ENCODE measurements at regions not wholly inside any gene's neighbourhood (a gene's known extent, or its start where the extent isn't known, plus 50 kb on each side); places are given as distances from the start of the nearest gene placed in this dataset.

DNA sequence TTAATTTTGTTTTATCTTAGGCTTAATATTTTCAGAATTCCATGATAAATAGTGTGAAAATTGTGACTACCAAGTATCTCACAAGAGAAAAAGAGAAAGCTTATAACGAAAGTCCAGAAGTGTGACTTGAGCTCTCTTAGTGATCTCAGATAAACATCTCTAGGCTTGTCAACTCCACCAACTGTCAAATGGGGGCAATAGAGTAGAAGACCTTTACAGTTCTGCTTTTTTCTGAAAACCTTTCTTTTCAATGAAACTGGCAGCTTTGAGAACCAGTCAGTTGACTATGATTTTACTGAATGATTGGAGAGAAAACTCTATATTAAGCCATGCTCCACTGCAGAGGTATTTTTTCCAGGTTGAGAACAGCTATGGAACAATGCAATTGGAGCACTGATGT lies 119.2 kb upstream of the TP63 start:
- TF ChIP-seq, protein P1, sequence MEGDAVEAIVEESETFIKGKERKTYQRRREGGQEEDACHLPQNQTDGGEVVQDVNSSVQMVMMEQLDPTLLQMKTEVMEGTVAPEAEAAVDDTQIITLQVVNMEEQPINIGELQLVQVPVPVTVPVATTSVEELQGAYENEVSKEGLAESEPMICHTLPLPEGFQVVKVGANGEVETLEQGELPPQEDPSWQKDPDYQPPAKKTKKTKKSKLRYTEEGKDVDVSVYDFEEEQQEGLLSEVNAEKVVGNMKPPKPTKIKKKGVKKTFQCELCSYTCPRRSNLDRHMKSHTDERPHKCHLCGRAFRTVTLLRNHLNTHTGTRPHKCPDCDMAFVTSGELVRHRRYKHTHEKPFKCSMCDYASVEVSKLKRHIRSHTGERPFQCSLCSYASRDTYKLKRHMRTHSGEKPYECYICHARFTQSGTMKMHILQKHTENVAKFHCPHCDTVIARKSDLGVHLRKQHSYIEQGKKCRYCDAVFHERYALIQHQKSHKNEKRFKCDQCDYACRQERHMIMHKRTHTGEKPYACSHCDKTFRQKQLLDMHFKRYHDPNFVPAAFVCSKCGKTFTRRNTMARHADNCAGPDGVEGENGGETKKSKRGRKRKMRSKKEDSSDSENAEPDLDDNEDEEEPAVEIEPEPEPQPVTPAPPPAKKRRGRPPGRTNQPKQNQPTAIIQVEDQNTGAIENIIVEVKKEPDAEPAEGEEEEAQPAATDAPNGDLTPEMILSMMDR (IDR thresholded peaks at IDR 0.05), result no peak
- no peaks in the 10 kb centered on the region for H3K9me3 Mint-ChIP-seq
- H3K27me3 Mint-ChIP-seq, result no peaks in the 10 kb centered on the region
- ATAC-seq (no peak), DNase-seq (no peak)
- POLR2A ChIA-PET, result no interaction called here
- intact Hi-C loops (cut with micrococcal nuclease), result no loop called here
- H3K4me3 Mint-ChIP-seq, result no peak overlapping the region
- H3K36me3 Mint-ChIP-seq (ENCODE audit: low read depth), result no peaks in the 10 kb centered on the region
- CTCF ChIA-PET, result no interaction called here
- no peak overlapping the region for H3K27ac Mint-ChIP-seq
- peaks cover 4% of the 10 kb centered on the region for H3K4me1 Mint-ChIP-seq (ENCODE audit: low read depth)

DNA sequence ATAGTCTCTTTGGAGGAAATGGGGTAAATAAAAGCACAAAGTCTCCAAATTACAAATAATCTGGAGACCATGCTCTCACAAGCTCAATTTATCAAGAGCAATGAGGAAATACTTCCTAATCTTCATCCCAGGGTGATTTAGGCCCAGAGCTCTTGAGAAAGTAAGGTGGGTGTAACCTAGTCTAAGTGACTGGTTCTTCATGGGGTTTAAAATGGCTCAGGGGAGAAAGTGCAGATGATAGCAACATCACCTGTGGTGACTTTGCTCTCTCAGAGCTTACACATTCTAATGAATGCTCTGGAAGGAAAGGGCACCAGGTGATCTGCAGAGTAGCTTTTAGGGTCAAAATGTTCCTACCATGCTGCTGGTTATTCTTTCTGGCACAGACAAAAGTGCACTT lies 118.4 kb upstream of the TP63 start:
- no peak for ATAC-seq
- Mint-ChIP-seq H3K36me3 (ENCODE audit: low read depth) (no peaks in the 10 kb centered on the region), H3K4me1 (ENCODE audit: low read depth) (peaks cover 4% of the 10 kb centered on the region), H3K27ac (no peak overlapping the region), H3K4me3 (no peak overlapping the region), H3K9me3 (peaks cover 4% of the 10 kb centered on the region), H3K27me3 (no peaks in the 10 kb centered on the region)
- CTCF ChIA-PET, result no interaction called here
- POLR2A ChIA-PET, result interaction anchor here (0.5 kb wide), 1 partner anchor 53 kb away, joined by 3 read pairs; no protein-coding TSS in a partner anchor
- no peak for DNase-seq
- intact Hi-C loops (cut with micrococcal nuclease), result no loop called here
- TF ChIP-seq, protein P1 (IDR thresholded peaks at IDR 0.05), result no peak

DNA sequence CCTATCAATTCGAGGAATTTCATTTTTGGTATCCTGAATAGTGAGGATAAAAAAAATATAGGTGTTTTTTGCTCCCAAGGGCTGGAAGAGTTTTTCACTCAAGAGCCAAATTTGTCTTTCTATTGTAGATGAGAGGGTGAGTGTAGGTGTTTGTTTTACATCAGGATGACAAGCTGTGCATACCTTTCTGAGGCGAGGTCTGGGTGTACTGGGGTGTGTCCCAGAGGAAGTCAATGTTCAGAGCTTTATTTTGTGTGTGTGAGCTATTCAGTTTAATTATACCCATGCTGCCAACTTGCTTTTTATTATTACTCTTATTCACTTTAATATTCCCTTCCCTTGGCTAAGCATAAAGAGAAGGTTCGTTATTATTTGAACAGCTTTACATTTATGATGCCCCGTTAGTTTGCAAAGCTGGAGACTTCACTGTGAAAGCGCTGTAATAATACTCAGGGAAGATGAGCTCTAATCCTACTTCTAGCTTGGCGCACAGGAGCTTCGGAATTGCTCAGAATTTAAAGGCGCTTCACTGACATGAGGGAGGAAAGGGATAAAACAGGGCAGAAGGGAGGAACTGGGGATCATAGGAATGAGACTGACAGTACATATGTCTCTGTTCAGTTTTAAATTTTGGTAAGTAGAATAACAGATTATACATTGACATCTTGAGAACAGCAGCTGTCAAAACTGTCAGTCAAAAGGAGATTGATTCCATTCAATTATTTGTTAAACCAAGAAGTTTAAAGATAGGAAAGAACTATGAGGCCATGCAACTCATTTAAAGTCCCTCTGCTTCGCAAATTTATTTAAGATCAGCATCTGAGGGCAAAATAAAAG lies 117.7 kb upstream of the TP63 start:
- H3K9me3 Mint-ChIP-seq, result peaks cover 10% of the 10 kb centered on the region
- no peak for ATAC-seq
- H3K4me3 Mint-ChIP-seq, result no peak overlapping the region
- no peak for DNase-seq
- intact Hi-C loops (cut with micrococcal nuclease), result no loop called here
- no peak overlapping the region for H3K27ac Mint-ChIP-seq
- H3K4me1 Mint-ChIP-seq (ENCODE audit: low read depth), result peaks cover 4% of the 10 kb centered on the region
- TF ChIP-seq, protein P1 (IDR thresholded peaks at IDR 0.05), result no peak
- H3K27me3 Mint-ChIP-seq, result no peaks in the 10 kb centered on the region
- ChIA-PET POLR2A (no interaction called here), CTCF (interaction anchor here (1.0 kb wide), 1 partner anchor 10 kb away, joined by 3 read pairs; no protein-coding TSS in a partner anchor)
- no peaks in the 10 kb centered on the region for H3K36me3 Mint-ChIP-seq (ENCODE audit: low read depth)

DNA sequence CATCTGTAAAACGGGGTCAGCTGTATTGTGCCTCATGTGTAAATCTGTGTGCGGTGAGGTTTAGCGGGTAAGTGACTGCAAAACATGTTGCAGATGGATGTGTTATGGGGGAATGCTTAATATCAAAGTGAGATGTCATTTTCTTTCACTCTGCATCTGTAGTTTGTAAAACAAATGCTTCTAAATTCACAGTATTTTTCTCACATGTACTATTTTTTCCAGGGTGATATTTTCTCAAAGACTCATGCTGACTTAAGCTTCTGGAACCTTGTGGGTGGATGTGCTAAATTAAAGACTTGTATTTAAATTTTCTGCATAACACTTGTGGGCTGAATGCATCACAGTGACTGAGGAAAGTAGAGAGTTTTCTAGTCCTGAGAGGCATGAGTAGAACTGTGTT lies 115.2 kb upstream of the TP63 start:
- no peak for ATAC-seq
- POLR2A ChIA-PET, result no interaction called here
- CTCF ChIA-PET, result interaction anchor here (1.1 kb wide), 1 partner anchor 8 kb away, joined by 4 read pairs; no protein-coding TSS in a partner anchor

DNA sequence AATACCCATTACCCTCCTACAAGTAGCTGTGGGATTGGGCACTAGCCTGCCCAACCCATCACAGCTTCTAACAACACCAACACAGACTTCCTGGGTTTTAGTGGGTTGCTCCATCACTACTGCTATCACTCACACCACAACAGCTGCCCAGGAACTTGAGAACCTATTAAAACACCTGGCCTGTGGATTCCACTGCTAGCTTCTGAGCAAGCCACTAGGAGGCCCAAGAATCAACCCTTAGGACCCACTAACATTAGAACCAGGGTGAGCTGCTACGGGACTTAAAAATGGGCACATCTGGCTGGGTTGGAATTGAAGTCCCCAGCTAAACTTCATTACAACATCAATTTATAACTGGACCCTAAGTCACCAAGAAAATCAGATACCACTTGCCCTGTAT lies 113.2 kb upstream of the TP63 start:
- TF ChIP-seq, protein P1 (IDR thresholded peaks at IDR 0.05), result no peak
- H3K4me3 Mint-ChIP-seq, result no peak overlapping the region
- CTCF ChIA-PET, result interaction anchor here (0.8 kb wide), 1 partner anchor 245 kb away, joined by 3 read pairs; no protein-coding TSS in a partner anchor
- peaks cover 22% of the 10 kb centered on the region for H3K9me3 Mint-ChIP-seq
- peaks cover 5% of the 10 kb centered on the region for H3K36me3 Mint-ChIP-seq (ENCODE audit: low read depth)
- peaks cover 4% of the 10 kb centered on the region for H3K4me1 Mint-ChIP-seq (ENCODE audit: low read depth)
- intact Hi-C loops (cut with micrococcal nuclease), result no loop called here
- no peak overlapping the region for H3K27ac Mint-ChIP-seq
- ATAC-seq, result no peak
- H3K27me3 Mint-ChIP-seq, result no peaks in the 10 kb centered on the region
- POLR2A ChIA-PET, result no interaction called here
- no peak for DNase-seq

More for the DNA sequence above, 115.2 kb upstream of the TP63 start:
- Mint-ChIP-seq H3K27me3 (no peaks in the 10 kb centered on the region), H3K9me3 (peaks cover 21% of the 10 kb centered on the region), H3K27ac (no peak overlapping the region), H3K4me3 (no peak overlapping the region), H3K36me3 (ENCODE audit: low read depth) (peaks cover 5% of the 10 kb centered on the region), H3K4me1 (ENCODE audit: low read depth) (peaks cover 4% of the 10 kb centered on the region)
- TF ChIP-seq, protein P1 (IDR thresholded peaks at IDR 0.05), result no peak
- intact Hi-C loops (cut with micrococcal nuclease), result no loop called here
- DNase-seq, result no peak
